Nephron (organoid): ENCODE measurements at regions not wholly inside any gene's neighbourhood (a gene's known extent, or its start where the extent isn't known, plus 50 kb on each side); places are given as distances from the start of the nearest gene placed in this dataset.

Experiments used
- H3K27ac Mint-ChIP-seq, 3 experiments: 2 replicates each; pipeline ENCODE4 v1.8.0; 2020; ENCODE audit warnings: mixed read lengths in 3 of 3, mild to moderate bottlenecking in 2 of 3, moderate library complexity in 1 of 3
- H3K27me3 Mint-ChIP-seq: 2 replicates; pipeline ENCODE4 v1.8.0; 2021; ENCODE audit warnings: low read depth, mild to moderate bottlenecking, moderate library complexity, mixed read lengths
- H3K36me3 Mint-ChIP-seq: 2 replicates; pipeline ENCODE4 v1.8.0; 2020; ENCODE audit warnings: low read depth, mixed read lengths
- H3K4me1 Mint-ChIP-seq: 2 replicates; pipeline ENCODE4 v1.8.0; 2020; ENCODE audit warnings: mixed read lengths
- H3K4me3 Mint-ChIP-seq, 3 experiments: 2 replicates each; pipeline ENCODE4 v1.8.0; 2020; ENCODE audit warnings: mild to moderate bottlenecking in 3 of 3, mixed read lengths in 3 of 3, moderate library complexity in 2 of 3
- H3K9me3 Mint-ChIP-seq: 2 replicates; pipeline ENCODE4 v1.8.0; 2020; ENCODE audit warnings: mixed read lengths
- CTCF ChIP-seq, 3 experiments: fragments of 200-600 bp; sonication (generic); IDR thresholded peaks; one replicate each; pipeline ENCODE4 v1.5.0; 2021; ENCODE audit warnings: antibody characterized with exemption in 3 of 3; ENCODE audit not compliant: unreplicated experiment in 3 of 3

GRCh38 chr14:65853407-65853955 lies 441.0 kb downstream of the FUT8 start:
- TF ChIP-seq CTCF (IDR thresholded peaks at IDR 0.05; ENCODE audit: unreplicated experiment in 3 of 3): no peak
- Mint-ChIP-seq H3K4me1 (no peaks in the 10 kb centered on the region), H3K9me3 (peaks cover 9% of the 10 kb centered on the region), H3K27ac (no peak overlapping the region), H3K4me3 (no peak overlapping the region), H3K27me3 (peaks cover 3% of the 10 kb centered on the region), H3K36me3 (no peaks in the 10 kb centered on the region)

GRCh38 chr14:65854215-65854614 lies 441.7 kb downstream of the FUT8 start:
- no peaks in the 10 kb centered on the region for H3K27me3 Mint-ChIP-seq
- no peak overlapping the region for H3K4me3 Mint-ChIP-seq
- H3K4me1 Mint-ChIP-seq: no peaks in the 10 kb centered on the region
- H3K27ac Mint-ChIP-seq: no peak overlapping the region
- no peaks in the 10 kb centered on the region for H3K36me3 Mint-ChIP-seq
- H3K9me3 Mint-ChIP-seq: peaks cover 11% of the 10 kb centered on the region
- TF ChIP-seq CTCF (IDR thresholded peaks at IDR 0.05; ENCODE audit: unreplicated experiment in 3 of 3): no peak

GRCh38 chr14:65860956-65861611 lies 448.6 kb downstream of the FUT8 start:
- no peak for TF ChIP-seq CTCF (IDR thresholded peaks at IDR 0.05; ENCODE audit: unreplicated experiment in 3 of 3)
- Mint-ChIP-seq H3K27me3 (no peaks in the 10 kb centered on the region), H3K4me1 (peaks cover 6% of the 10 kb centered on the region)

GRCh38 chr14:65864549-65864948 lies 452.0 kb downstream of the FUT8 start:
- H3K27ac Mint-ChIP-seq: no peak overlapping the region
- H3K27me3 Mint-ChIP-seq: no peaks in the 10 kb centered on the region
- no peaks in the 10 kb centered on the region for H3K36me3 Mint-ChIP-seq
- no peak overlapping the region for H3K4me3 Mint-ChIP-seq
- no peak for TF ChIP-seq CTCF (IDR thresholded peaks at IDR 0.05; ENCODE audit: unreplicated experiment in 3 of 3)
- H3K9me3 Mint-ChIP-seq: peaks cover under 1% of the 10 kb centered on the region
- peaks cover 6% of the 10 kb centered on the region for H3K4me1 Mint-ChIP-seq

More at GRCh38 chr14:65860956-65861611, 448.6 kb downstream of the FUT8 start:
- Mint-ChIP-seq H3K4me3 (no peak overlapping the region), H3K36me3 (no peaks in the 10 kb centered on the region), H3K27ac (no peak overlapping the region), H3K9me3 (peaks cover 12% of the 10 kb centered on the region)

GRCh38 chr14:65864984-65865383 lies 452.5 kb downstream of the FUT8 start:
- H3K27me3 Mint-ChIP-seq: no peaks in the 10 kb centered on the region
- no peaks in the 10 kb centered on the region for H3K36me3 Mint-ChIP-seq
- no peak overlapping the region for H3K27ac Mint-ChIP-seq
- no peak for TF ChIP-seq CTCF (IDR thresholded peaks at IDR 0.05; ENCODE audit: unreplicated experiment in 3 of 3)
- H3K9me3 Mint-ChIP-seq: no peaks in the 10 kb centered on the region
- no peak overlapping the region for H3K4me3 Mint-ChIP-seq
- H3K4me1 Mint-ChIP-seq: peaks cover 6% of the 10 kb centered on the region

GRCh38 chr14:65866448-65866847 lies 453.9 kb downstream of the FUT8 start:
- H3K4me1 Mint-ChIP-seq: peaks cover 6% of the 10 kb centered on the region
- no peak overlapping the region for H3K27ac Mint-ChIP-seq
- no peak overlapping the region for H3K4me3 Mint-ChIP-seq
- H3K27me3 Mint-ChIP-seq: no peaks in the 10 kb centered on the region
- no peaks in the 10 kb centered on the region for H3K9me3 Mint-ChIP-seq
- no peak for TF ChIP-seq CTCF (IDR thresholded peaks at IDR 0.05; ENCODE audit: unreplicated experiment in 3 of 3)
- no peaks in the 10 kb centered on the region for H3K36me3 Mint-ChIP-seq
